Calu3 (cell line): ENCODE measurements at regions not wholly inside any gene's neighbourhood (a gene's known extent, or its start where the extent isn't known, plus 50 kb on each side); places are given as distances from the start of the nearest gene placed in this dataset.

Source experiments
- BruUV-seq: library from RNA; stranded (reverse); fragments of 400-500 nt; replicated peaks from 2 replicates; lab custom pipeline; 2021; lab: Mats Ljungman, UMichigan
- CTCF ChIA-PET: fragments of 300-600 bp; sonication (Branson Sonifier 250); formaldehyde crosslinking; loops from one replicate; lab custom pipeline; 2022; ENCODE audit warnings: antibody characterized with exemption; lab: Charles Lee
- DNase-seq: peaks from one replicate; pipeline ENCODE4 v3.0.0; 2022
- H3K27ac Mint-ChIP-seq: one replicate; pipeline ENCODE4 v1.8.0; 2022; ENCODE audit warnings: mixed read lengths; ENCODE audit not compliant: unreplicated experiment
- H3K27me3 Mint-ChIP-seq: one replicate; pipeline ENCODE4 v1.8.0; 2022; ENCODE audit warnings: mixed read lengths; ENCODE audit not compliant: unreplicated experiment
- H3K36me3 Mint-ChIP-seq: one replicate; pipeline ENCODE4 v1.8.0; 2022; ENCODE audit warnings: mild to moderate bottlenecking, moderate library complexity, mixed read lengths; ENCODE audit not compliant: insufficient read depth, unreplicated experiment
- H3K4me1 Mint-ChIP-seq: one replicate; pipeline ENCODE4 v1.8.0; 2022; ENCODE audit warnings: mild to moderate bottlenecking, low read depth, mixed read lengths; ENCODE audit not compliant: unreplicated experiment
- H3K4me3 Mint-ChIP-seq: one replicate; pipeline ENCODE4 v1.8.0; 2022; ENCODE audit warnings: mild to moderate bottlenecking, low read depth, moderate library complexity, mixed read lengths; ENCODE audit not compliant: unreplicated experiment
- H3K9me3 Mint-ChIP-seq: one replicate; pipeline ENCODE4 v1.8.0; 2022; ENCODE audit warnings: low read depth, mixed read lengths; ENCODE audit not compliant: unreplicated experiment
- CTCF ChIP-seq: fragments of 200-600 bp; IDR thresholded peaks from one replicate; pipeline ENCODE4 v1.8.0; 2022; ENCODE audit warnings: antibody characterized with exemption; ENCODE audit not compliant: unreplicated experiment
- intact Hi-C: fragments of 100-400 bp; cut with micrococcal nuclease; formaldehyde crosslinking; loops from one replicate; pipeline ENCODE4 v1.10.0; 2022; ENCODE audit not compliant: unreplicated experiment

- intact Hi-C loops = no loop called here
- Mint-ChIP-seq H3K27me3 (no peaks in the 10 kb centered on the region), H3K4me3 (no peak overlapping the region), H3K36me3 (no peaks in the 10 kb centered on the region), H3K4me1 (no peaks in the 10 kb centered on the region), H3K9me3 (peaks cover 24% of the 10 kb centered on the region), H3K27ac (no peak overlapping the region)
- no peak for DNase-seq
- BruUV-seq = no TSS peak
- CTCF ChIA-PET = no interaction called here
- no peak for TF ChIP-seq CTCF
These were observed 1651.5 kb downstream of the LRRC4C start for GRCh38 chr11:39807904-39808303.

GRCh38 chr11:39806652-39807051 is 1652.8 kb downstream of the LRRC4C start:
- Mint-ChIP-seq H3K9me3 (peaks cover 16% of the 10 kb centered on the region), H3K36me3 (no peaks in the 10 kb centered on the region), H3K4me1 (no peaks in the 10 kb centered on the region), H3K27ac (no peak overlapping the region), H3K27me3 (no peaks in the 10 kb centered on the region), H3K4me3 (no peak overlapping the region)
- no peak for TF ChIP-seq CTCF
- DNase-seq = no peak
- intact Hi-C loops = no loop called here
- no TSS peak for BruUV-seq
- CTCF ChIA-PET = no interaction called here

GRCh38 chr11:39804271-39804670 is 1655.2 kb downstream of the LRRC4C start:
- no peak for DNase-seq
- no peaks in the 10 kb centered on the region for H3K36me3 Mint-ChIP-seq
- no peaks in the 10 kb centered on the region for H3K4me1 Mint-ChIP-seq
- H3K9me3 Mint-ChIP-seq = peaks cover 18% of the 10 kb centered on the region
- no peak overlapping the region for H3K4me3 Mint-ChIP-seq
- no TSS peak for BruUV-seq
- TF ChIP-seq CTCF = no peak
- H3K27me3 Mint-ChIP-seq = no peaks in the 10 kb centered on the region
- H3K27ac Mint-ChIP-seq = no peak overlapping the region
- CTCF ChIA-PET = no interaction called here
- intact Hi-C loops = no loop called here

DNA sequence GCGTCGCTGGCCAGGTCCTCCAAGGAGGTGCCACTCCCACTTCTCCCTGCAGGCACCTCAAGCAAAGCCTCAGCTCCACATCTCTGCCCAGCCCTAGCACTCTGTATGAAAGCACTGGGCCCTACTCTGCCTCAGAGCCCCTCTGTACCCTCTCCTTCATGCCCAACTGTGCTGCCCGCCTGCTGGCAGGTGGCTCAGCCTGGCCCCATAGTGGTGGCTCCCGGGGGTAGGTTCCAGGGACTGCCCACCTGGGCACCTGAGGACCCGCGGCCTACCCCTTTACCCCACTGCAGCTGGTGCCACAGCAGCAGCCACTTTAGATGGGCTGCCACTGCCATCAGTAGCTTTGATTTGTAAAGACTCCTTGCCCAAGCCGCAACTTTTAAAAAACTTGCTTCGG is 1672.8 kb downstream of the LRRC4C start:
- no TSS peak for BruUV-seq
- peaks cover 7% of the 10 kb centered on the region for H3K9me3 Mint-ChIP-seq
- intact Hi-C loops = no loop called here
- H3K4me3 Mint-ChIP-seq = no peak overlapping the region
- no peak for DNase-seq
- no peak for TF ChIP-seq CTCF
- H3K27ac Mint-ChIP-seq = no peak overlapping the region
- no peaks in the 10 kb centered on the region for H3K4me1 Mint-ChIP-seq
- H3K27me3 Mint-ChIP-seq = no peaks in the 10 kb centered on the region
- H3K36me3 Mint-ChIP-seq = no peaks in the 10 kb centered on the region
- CTCF ChIA-PET = no interaction called here
